SK-N-MC (cell line): ENCODE measurements at regions not wholly inside any gene's neighbourhood (a gene's known extent, or its start where the extent isn't known, plus 50 kb on each side); places are given as distances from the start of the nearest gene placed in this dataset.

Experiments used
- EZH2 ChIP-seq: fragments of 200-600 bp; sonication (generic); IDR thresholded peaks from one replicate; pipeline ENCODE4 v1.6.1; 2017; ENCODE audit warnings: antibody characterized with exemption
- FOXP2 ChIP-seq: optimal IDR thresholded peaks from 2 replicates; pipeline ENCODE3; 2011; ENCODE audit warnings: mild to moderate bottlenecking, moderate library complexity; ENCODE audit not compliant: insufficient read depth; ENCODE audit errors: extremely low read length, control extremely low read depth
- POLR2AphosphoS5 ChIP-seq: IDR thresholded peaks from 2 replicates; pipeline ENCODE4 v1.6.1; 2012; ENCODE audit warnings: mild to moderate bottlenecking, low read depth, low read length, borderline replicate concordance

- TF ChIP-seq EZH2 (no peak), POLR2AphosphoS5 (no peak), FOXP2 (no peak)
These were observed 139.6 kb upstream of the CTTNBP2NL start for GRCh38 chr1:112256411-112256810.
